Esophagus muscularis mucosa (tissue), 3 donors: ENCODE measurements at regions not wholly inside any gene's neighbourhood (a gene's known extent, or its start where the extent isn't known, plus 50 kb on each side); places are given as distances from the start of the nearest gene placed in this dataset.

Experiments
- CTCF ChIP-seq, 3 experiments: fragments of 200-600 bp in 2 of 3; fragments of 450-650 bp in 1 of 3; sonication (generic) in 2 of 3; IDR thresholded peaks; one replicate each; pipeline ENCODE4 v1.5.1; 2017 to 2019; ENCODE audit warnings: antibody characterized with exemption in 3 of 3, mild to moderate bottlenecking in 2 of 3, moderate library complexity in 1 of 3
- POLR2AphosphoS5 ChIP-seq, 2 donors: sonication (generic); formaldehyde crosslinking; IDR thresholded peaks; one replicate each; pipeline ENCODE4 v1.6.1; 2017; ENCODE audit warnings: antibody characterized with exemption in 2 of 2

GRCh38 chr13:30063892-30064291 lies 213.5 kb upstream of the UBL3 start:
- TF ChIP-seq CTCF (IDR thresholded peaks at IDR 0.05): no peak
- TF ChIP-seq POLR2AphosphoS5 (IDR thresholded peaks at IDR 0.05): no peak
